ENCODE measurements at regions not wholly inside any gene's neighbourhood (a gene's known extent, or its start where the extent isn't known, plus 50 kb on each side); places are given as distances from the start of the nearest gene placed in this dataset.

DNA sequence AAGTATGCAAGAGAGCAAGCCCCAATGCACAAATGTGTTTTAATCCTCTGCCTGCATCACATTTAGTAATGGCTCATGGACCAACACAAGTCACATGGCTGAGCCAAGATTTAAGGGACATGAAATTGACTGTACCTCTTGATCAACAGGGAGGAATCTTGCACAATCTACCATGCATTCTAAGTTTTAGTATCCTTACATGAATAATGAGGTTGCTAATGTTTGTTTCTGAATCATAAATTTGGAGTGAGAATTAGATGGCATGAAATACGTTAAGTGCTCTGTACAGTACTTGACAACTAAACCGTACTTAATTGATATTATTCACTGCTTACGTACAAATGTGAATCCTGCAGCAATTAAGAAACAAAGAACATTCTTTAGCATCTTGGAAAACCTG, 553.8 kb upstream of the JAG1 start:
- no peaks in the 10 kb centered on the region for H3K9me3 ChIP-seq
- 60 to 84% methylated on average over 3 of the region's 3 CpGs for WGBS, 2 donors
- peaks cover 0 to 21% (median 5%) of the 10 kb centered on the region in 3 donors for H3K4me1 ChIP-seq
- no peak for DNase-seq
- H3K27ac ChIP-seq: no peak overlapping the region
- no peak overlapping the region for H3K4me3 ChIP-seq
- intact Hi-C loops (cut with DNase I): no loop called here
- TF ChIP-seq, protein P1, sequence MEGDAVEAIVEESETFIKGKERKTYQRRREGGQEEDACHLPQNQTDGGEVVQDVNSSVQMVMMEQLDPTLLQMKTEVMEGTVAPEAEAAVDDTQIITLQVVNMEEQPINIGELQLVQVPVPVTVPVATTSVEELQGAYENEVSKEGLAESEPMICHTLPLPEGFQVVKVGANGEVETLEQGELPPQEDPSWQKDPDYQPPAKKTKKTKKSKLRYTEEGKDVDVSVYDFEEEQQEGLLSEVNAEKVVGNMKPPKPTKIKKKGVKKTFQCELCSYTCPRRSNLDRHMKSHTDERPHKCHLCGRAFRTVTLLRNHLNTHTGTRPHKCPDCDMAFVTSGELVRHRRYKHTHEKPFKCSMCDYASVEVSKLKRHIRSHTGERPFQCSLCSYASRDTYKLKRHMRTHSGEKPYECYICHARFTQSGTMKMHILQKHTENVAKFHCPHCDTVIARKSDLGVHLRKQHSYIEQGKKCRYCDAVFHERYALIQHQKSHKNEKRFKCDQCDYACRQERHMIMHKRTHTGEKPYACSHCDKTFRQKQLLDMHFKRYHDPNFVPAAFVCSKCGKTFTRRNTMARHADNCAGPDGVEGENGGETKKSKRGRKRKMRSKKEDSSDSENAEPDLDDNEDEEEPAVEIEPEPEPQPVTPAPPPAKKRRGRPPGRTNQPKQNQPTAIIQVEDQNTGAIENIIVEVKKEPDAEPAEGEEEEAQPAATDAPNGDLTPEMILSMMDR (IDR thresholded peaks at IDR 0.05): no peak
- no peak for TF ChIP-seq POLR2A (IDR thresholded peaks at IDR 0.05)
- H3K27me3 ChIP-seq: no peaks in the 10 kb centered on the region
- H3K36me3 ChIP-seq: no peaks in the 10 kb centered on the region

DNA sequence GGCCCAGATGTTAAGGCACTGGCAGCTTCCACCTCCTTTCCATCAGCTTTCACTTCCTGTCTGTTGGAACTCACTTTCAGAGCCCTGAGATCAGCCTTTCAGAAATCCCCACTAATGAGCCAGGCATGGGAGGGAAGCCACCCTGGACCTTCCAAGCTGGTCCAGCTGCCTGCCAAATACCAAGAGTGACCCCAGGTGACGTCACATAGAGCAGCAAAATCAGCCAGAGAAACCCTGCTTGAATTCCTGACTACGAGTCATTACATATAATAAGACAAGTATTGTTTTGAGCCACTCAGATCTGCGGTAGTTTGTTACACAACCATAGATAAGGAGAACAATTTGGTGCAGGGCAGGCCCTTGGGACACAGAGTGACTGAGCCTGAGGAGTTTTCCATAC, 556.0 kb upstream of the JAG1 start:
- WGBS, 2 donors: 18 to 20% methylated on average over 3 of the region's 3 CpGs
- Histone ChIP-seq H3K27me3 (no peaks in the 10 kb centered on the region), H3K9me3 (no peaks in the 10 kb centered on the region), H3K36me3 (no peaks in the 10 kb centered on the region), H3K4me1 (peaks cover 6 to 34% (median 13%) of the 10 kb centered on the region in 3 donors), H3K27ac (peak overlapping the region in 2 of 4 donors; percentile 25 to 27), H3K4me3 (no peak overlapping the region)
- TF ChIP-seq POLR2A (IDR thresholded peaks at IDR 0.05): no peak
- TF ChIP-seq, protein P1 (IDR thresholded peaks at IDR 0.05): no peak
- intact Hi-C loops (cut with DNase I): no loop called here
- no peak for DNase-seq

DNA sequence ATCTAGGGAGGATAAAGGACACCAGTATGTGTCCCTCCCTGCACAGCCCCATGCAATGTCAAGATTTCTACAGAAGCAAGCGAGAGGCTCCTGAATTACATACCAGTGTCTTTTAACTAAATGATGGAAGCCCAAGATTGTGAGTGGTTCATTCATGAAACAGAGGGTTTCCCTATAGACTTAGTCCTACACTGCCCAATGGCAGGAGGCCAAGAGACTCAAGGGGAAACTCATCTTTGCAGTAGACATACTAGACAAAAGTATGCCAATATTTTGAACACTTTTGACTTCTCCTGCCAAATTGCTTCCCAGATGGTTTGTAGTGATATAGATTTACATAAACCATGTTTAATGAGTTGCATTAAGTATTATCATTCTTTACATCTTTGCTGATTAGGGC, 557.2 kb upstream of the JAG1 start:
- no peak overlapping the region for H3K27ac ChIP-seq
- H3K4me1 ChIP-seq: peaks cover 6 to 40% (median 19%) of the 10 kb centered on the region in 3 donors
- intact Hi-C loops (cut with DNase I): no loop called here
- WGBS, 2 donors: 88 to 100% methylated on average over 1 of the region's 1 CpG
- DNase-seq: no peak
- H3K27me3 ChIP-seq: no peaks in the 10 kb centered on the region
- no peak for TF ChIP-seq POLR2A (IDR thresholded peaks at IDR 0.05)
- TF ChIP-seq, protein P1 (IDR thresholded peaks at IDR 0.05): no peak
- H3K4me3 ChIP-seq: no peak overlapping the region
- no peaks in the 10 kb centered on the region for H3K36me3 ChIP-seq
- no peaks in the 10 kb centered on the region for H3K9me3 ChIP-seq

- intact Hi-C loops (cut with DNase I): no loop called here
- Histone ChIP-seq H3K4me1 (peaks cover 6 to 46% (median 19%) of the 10 kb centered on the region in 3 donors), H3K9me3 (no peaks in the 10 kb centered on the region), H3K27ac (no peak overlapping the region), H3K36me3 (no peaks in the 10 kb centered on the region), H3K4me3 (no peak overlapping the region), H3K27me3 (no peaks in the 10 kb centered on the region)
- TF ChIP-seq POLR2A (IDR thresholded peaks at IDR 0.05): no peak
- TF ChIP-seq, protein P1 (IDR thresholded peaks at IDR 0.05): no peak
- no peak for DNase-seq
- 86% methylated on average over 9 to 10 of the region's 11 CpGs for WGBS, 2 donors
Observed at GRCh38 chr20:11231742-11232648, 558.2 kb upstream of the JAG1 start.

- Histone ChIP-seq H3K36me3 (no peaks in the 10 kb centered on the region), H3K4me3 (no peak overlapping the region), H3K27ac (no peak overlapping the region), H3K27me3 (no peaks in the 10 kb centered on the region), H3K4me1 (peaks cover 6 to 48% (median 19%) of the 10 kb centered on the region in 3 donors), H3K9me3 (no peaks in the 10 kb centered on the region)
- intact Hi-C loops (cut with DNase I): no loop called here
- DNase-seq: no peak
- no peak for TF ChIP-seq POLR2A (IDR thresholded peaks at IDR 0.05)
- TF ChIP-seq, protein P1 (IDR thresholded peaks at IDR 0.05): no peak
- 83 to 87% methylated on average over 8 of the region's 8 CpGs for WGBS, 2 donors
Observed at GRCh38 chr20:11232896-11233295, 559.1 kb upstream of the JAG1 start.
